SU-DHL-6 (cell line): ENCODE measurements at regions not wholly inside any gene's neighbourhood (a gene's known extent, or its start where the extent isn't known, plus 50 kb on each side); places are given as distances from the start of the nearest gene placed in this dataset.

Experiments used
- H2AFZ ChIP-seq: fragments of 200-600 bp; sonication (generic); 2 replicates; pipeline ENCODE4 v1.6.1; 2014; ENCODE audit warnings: low read depth, mild to moderate bottlenecking, moderate library complexity, mixed read lengths, antibody characterized with exemption, low read length; ENCODE audit not compliant: severe bottlenecking
- H3F3A ChIP-seq: fragments of 200-600 bp; shearing (Covaris generic); 2 replicates; pipeline ENCODE4 v1.6.0; 2016; ENCODE audit warnings: antibody characterized with exemption, mild to moderate bottlenecking; ENCODE audit not compliant: insufficient read depth
- H3K27ac ChIP-seq: fragments of 200-600 bp; sonication (generic); 2 replicates; pipeline ENCODE4 v1.5.1; 2016; ENCODE audit warnings: low read depth, mild to moderate bottlenecking, low read length, moderate library complexity, mixed read lengths
- H3K27me3 ChIP-seq: fragments of 200-600 bp; sonication (generic), shearing (Covaris generic); 2 replicates; pipeline ENCODE4 v1.6.0; 2014; ENCODE audit warnings: mild to moderate bottlenecking, low read length
- H3K36me3 ChIP-seq: fragments of 200-600 bp; sonication (generic); 2 replicates; pipeline ENCODE4 v1.6.1; 2014; ENCODE audit warnings: mild to moderate bottlenecking, low read length, mixed read lengths
- H3K4me2 ChIP-seq: fragments of 300-600, 200-600 bp; shearing (Covaris generic), sonication (generic); 2 replicates; pipeline ENCODE4 v1.6.0; 2014; ENCODE audit warnings: low read length, low read depth, mild to moderate bottlenecking; ENCODE audit not compliant: poor library complexity, severe bottlenecking
- H3K4me3 ChIP-seq: fragments of 200-600 bp; sonication (generic); 2 replicates; pipeline ENCODE4 v1.5.1; 2014; ENCODE audit warnings: antibody characterized with exemption, low read length, mild to moderate bottlenecking, mixed read lengths; ENCODE audit not compliant: insufficient read depth, poor library complexity, severe bottlenecking
- H3K79me2 ChIP-seq: fragments of 200-600 bp; sonication (generic); 2 replicates; pipeline ENCODE4 v1.6.1; 2014; ENCODE audit warnings: mild to moderate bottlenecking, low read length, moderate library complexity; ENCODE audit not compliant: insufficient read depth
- H3K9ac ChIP-seq: fragments of 200-600 bp; sonication (generic); 2 replicates; pipeline ENCODE4 v1.7.0; 2014; ENCODE audit warnings: mild to moderate bottlenecking, low read length
- H3K9me2 ChIP-seq: fragments of 200-600 bp; sonication (generic); replicated peaks from 2 replicates; pipeline ENCODE4 v1.6.1; 2014; ENCODE audit warnings: low read length; ENCODE audit not compliant: insufficient read depth
- H3K9me3 ChIP-seq: fragments of 200-600 bp; sonication (generic); 2 replicates; pipeline ENCODE4 v1.6.1; 2014; ENCODE audit warnings: low read length, mixed read lengths; ENCODE audit not compliant: insufficient read depth
- H4K20me1 ChIP-seq: fragments of 200-600 bp; sonication (generic); 2 replicates; pipeline ENCODE4 v1.6.1; 2014; ENCODE audit warnings: low read depth, mild to moderate bottlenecking, antibody characterized with exemption, low read length, moderate library complexity, mixed read lengths
- EZH2phosphoT487 ChIP-seq: fragments of 200-600 bp; sonication (generic), shearing (Covaris generic); conservative IDR thresholded peaks from 2 replicates; pipeline ENCODE4 v1.6.1; 2018; ENCODE audit warnings: mild to moderate bottlenecking, antibody characterized with exemption, low read length, moderate library complexity, mixed read lengths
- TF ChIP-seq, protein P1 (sequence below): fragments of 200-600 bp; sonication (generic); IDR thresholded peaks from one replicate; pipeline ENCODE4 v1.5.1; 2017; ENCODE audit warnings: antibody characterized with exemption, mild to moderate bottlenecking, low read length, moderate library complexity; ENCODE audit not compliant: insufficient read depth, poor library complexity, severe bottlenecking

DNA sequence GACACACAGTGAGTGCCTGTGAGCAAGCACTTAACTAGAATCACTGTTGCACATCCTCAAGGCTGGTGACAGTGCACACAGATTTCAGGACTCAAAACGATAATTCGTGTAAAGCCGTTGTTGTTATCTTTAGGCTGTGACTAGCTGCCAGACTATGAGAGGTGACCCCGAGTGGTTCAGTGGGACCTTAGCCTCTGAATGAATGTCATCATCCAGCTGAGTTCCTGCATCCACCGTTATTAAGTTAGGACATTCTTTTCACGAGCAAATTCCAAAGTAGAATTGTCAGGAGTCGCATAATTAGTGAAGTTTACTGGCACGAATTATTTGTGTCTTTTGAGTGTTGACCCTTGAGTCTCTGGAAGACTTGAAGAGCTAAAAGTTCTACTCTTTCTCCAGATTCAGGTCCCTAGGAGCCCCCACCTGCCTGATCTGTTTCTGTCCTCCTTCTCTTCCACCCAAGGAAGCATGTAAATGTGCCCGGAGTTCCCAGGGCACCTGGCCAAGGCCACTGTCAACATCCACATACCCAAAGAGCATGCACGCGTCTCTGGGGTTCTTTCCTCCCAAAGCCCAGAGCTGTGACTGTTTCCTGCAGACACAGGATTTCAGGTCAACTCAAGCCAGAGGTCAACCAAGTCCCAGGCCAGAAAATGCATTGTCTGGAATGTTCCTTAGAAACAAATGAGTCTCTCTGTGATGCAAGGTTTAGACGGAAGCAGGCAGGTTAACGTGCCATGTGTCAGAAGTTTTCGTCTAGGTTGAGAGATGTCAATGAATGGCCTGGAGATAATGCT lies 207.2 kb downstream of the TOMM20 start:
- Histone ChIP-seq H3K9ac (no peak overlapping the region), H3K27me3 (no peaks in the 10 kb centered on the region), H3F3A (no peaks in the 10 kb centered on the region), H2AFZ (no peak overlapping the region), H3K4me2 (no peak overlapping the region), H3K36me3 (no peaks in the 10 kb centered on the region), H3K79me2 (no peaks in the 10 kb centered on the region), H3K27ac (no peak overlapping the region), H3K4me3 (no peak overlapping the region), H3K9me2 (no peaks in the 10 kb centered on the region), H3K9me3 (no peaks in the 10 kb centered on the region), H4K20me1 (no peaks in the 10 kb centered on the region)
- no peak for TF ChIP-seq EZH2phosphoT487
- TF ChIP-seq, protein P1, sequence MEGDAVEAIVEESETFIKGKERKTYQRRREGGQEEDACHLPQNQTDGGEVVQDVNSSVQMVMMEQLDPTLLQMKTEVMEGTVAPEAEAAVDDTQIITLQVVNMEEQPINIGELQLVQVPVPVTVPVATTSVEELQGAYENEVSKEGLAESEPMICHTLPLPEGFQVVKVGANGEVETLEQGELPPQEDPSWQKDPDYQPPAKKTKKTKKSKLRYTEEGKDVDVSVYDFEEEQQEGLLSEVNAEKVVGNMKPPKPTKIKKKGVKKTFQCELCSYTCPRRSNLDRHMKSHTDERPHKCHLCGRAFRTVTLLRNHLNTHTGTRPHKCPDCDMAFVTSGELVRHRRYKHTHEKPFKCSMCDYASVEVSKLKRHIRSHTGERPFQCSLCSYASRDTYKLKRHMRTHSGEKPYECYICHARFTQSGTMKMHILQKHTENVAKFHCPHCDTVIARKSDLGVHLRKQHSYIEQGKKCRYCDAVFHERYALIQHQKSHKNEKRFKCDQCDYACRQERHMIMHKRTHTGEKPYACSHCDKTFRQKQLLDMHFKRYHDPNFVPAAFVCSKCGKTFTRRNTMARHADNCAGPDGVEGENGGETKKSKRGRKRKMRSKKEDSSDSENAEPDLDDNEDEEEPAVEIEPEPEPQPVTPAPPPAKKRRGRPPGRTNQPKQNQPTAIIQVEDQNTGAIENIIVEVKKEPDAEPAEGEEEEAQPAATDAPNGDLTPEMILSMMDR, result no peak

DNA sequence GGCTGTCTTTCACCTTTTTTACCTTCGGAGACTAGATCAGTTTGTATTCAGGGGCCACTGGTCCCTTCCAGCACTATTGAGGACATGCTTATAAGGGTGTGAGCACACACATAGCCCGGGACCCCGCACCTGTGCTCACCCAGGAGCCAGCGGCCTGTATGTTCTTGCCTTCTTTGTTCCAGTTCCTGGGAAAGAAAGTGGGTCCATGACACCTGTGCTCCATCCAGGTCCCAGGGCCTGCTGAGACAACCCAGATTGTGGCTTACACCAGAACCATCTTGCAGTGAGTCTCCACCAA lies 207.8 kb downstream of the TOMM20 start:
- TF ChIP-seq EZH2phosphoT487, result no peak
- TF ChIP-seq, protein P1, result no peak
- no peaks in the 10 kb centered on the region for H3K27me3 ChIP-seq
- H2AFZ ChIP-seq, result no peak overlapping the region
- no peaks in the 10 kb centered on the region for H4K20me1 ChIP-seq
- H3K9me3 ChIP-seq, result no peaks in the 10 kb centered on the region
- no peaks in the 10 kb centered on the region for H3F3A ChIP-seq
- no peaks in the 10 kb centered on the region for H3K79me2 ChIP-seq
- H3K9me2 ChIP-seq, result no peaks in the 10 kb centered on the region
- no peak overlapping the region for H3K9ac ChIP-seq
- no peak overlapping the region for H3K4me2 ChIP-seq
- no peak overlapping the region for H3K27ac ChIP-seq
- H3K36me3 ChIP-seq, result no peaks in the 10 kb centered on the region
- H3K4me3 ChIP-seq, result no peak overlapping the region

DNA sequence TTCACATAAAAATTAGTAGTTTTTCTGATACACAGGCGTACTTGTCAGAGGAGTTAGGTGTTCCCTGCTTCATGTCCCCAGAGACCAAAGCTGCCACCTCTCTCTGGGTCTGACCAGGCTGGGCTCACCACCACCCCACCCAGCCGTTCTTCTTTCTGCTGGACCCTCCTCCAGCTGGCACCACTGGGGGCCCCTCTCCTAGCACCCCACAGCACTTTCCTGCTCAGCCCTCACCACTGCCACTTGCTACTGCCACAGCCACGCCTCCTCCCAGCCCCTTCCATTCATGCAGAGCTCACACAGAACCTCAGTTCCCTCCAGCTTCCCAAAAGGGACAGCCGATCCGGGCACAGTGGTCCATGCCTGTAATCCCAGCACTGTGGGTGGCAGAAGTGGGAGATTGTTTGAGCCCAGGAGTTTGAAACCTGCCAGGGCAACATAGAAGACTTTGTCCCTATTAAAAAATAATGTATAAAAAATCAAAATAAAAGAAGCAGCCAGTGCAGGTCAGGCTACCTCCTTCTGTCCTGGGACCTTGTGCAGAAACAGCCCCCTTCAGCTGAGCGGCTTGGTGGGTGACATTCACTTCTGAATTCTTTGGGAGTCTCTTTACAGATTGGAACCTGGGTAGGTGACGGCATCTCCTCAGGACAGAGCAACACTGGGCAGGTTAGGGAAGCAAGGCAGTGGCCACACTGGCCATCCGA lies 208.3 kb downstream of the TOMM20 start:
- Histone ChIP-seq H4K20me1 (no peaks in the 10 kb centered on the region), H3K36me3 (no peaks in the 10 kb centered on the region), H3K9me3 (no peaks in the 10 kb centered on the region)

More for the DNA sequence above, 208.3 kb downstream of the TOMM20 start:
- TF ChIP-seq EZH2phosphoT487, result no peak
- TF ChIP-seq, protein P1, result no peak
- Histone ChIP-seq H3K9ac (no peak overlapping the region), H3F3A (no peaks in the 10 kb centered on the region), H3K79me2 (no peaks in the 10 kb centered on the region), H3K27me3 (no peaks in the 10 kb centered on the region), H3K4me3 (no peak overlapping the region), H3K4me2 (no peak overlapping the region), H2AFZ (no peak overlapping the region), H3K9me2 (no peaks in the 10 kb centered on the region), H3K27ac (no peak overlapping the region)
